Uterus (tissue), 3 donors: ENCODE measurements at regions not wholly inside any gene's neighbourhood (a gene's known extent, or its start where the extent isn't known, plus 50 kb on each side); places are given as distances from the start of the nearest gene placed in this dataset.

Source experiments
- DNase-seq, 2 donors: peaks; one replicate each; pipeline ENCODE4 v3.0.0-alpha.2; 2019 to 2020
- H3K27ac ChIP-seq, 2 donors: fragments of 200-600 bp; sonication (generic); 1 replicate in 1 of 2; 2 replicates in 1 of 2; pipeline ENCODE4 v1.5.1; 2016 to 2018
- H3K27me3 ChIP-seq, 2 donors: fragments of 200-600 bp; sonication (generic); one replicate each; pipeline ENCODE4 v1.5.1; 2018 to 2019; ENCODE audit warnings: control low read depth in 1 of 2
- H3K36me3 ChIP-seq, 2 donors: fragments of 200-600 bp; sonication (generic); one replicate each; pipeline ENCODE4 v1.5.1; 2019; ENCODE audit warnings: control low read depth in 1 of 2
- H3K4me1 ChIP-seq, 2 donors: fragments of 200-600 bp; sonication (generic); one replicate each; pipeline ENCODE4 v1.5.1; 2018 to 2019; ENCODE audit warnings: control low read depth in 1 of 2
- H3K4me3 ChIP-seq, 2 donors: fragments of 200-600 bp; sonication (generic); 1 replicate in 1 of 2; 2 replicates in 1 of 2; pipeline ENCODE4 v1.5.1; 2018 to 2019; ENCODE audit warnings: mild to moderate bottlenecking in 1 of 2
- H3K9me3 ChIP-seq, 2 donors: fragments of 200-600 bp; sonication (generic); one replicate each; pipeline ENCODE4 v1.5.1; 2019; ENCODE audit warnings: control low read depth in 1 of 2
- POLR2A ChIP-seq, 2 donors: fragments of 450-650 bp; IDR thresholded peaks; one replicate each; pipeline ENCODE4 v1.6.1; 2016; ENCODE audit warnings: antibody characterized with exemption in 2 of 2, mild to moderate bottlenecking in 1 of 2, moderate library complexity in 1 of 2
- intact Hi-C: fragments of 100-400 bp; cut with DNase I; formaldehyde crosslinking; loops from one replicate; pipeline ENCODE4 v1.15.1; 2023; ENCODE audit warnings: low total_unique reads
- TF ChIP-seq, protein P1 (sequence below), 4 experiments: fragments of 200-600 bp in 2 of 4; fragments of 450-650 bp in 2 of 4; sonication (generic) in 2 of 4; IDR thresholded peaks; one replicate each; pipeline ENCODE4 v1.5.1; 2016 to 2019; ENCODE audit warnings: antibody characterized with exemption in 4 of 4, mild to moderate bottlenecking in 2 of 4, moderate library complexity in 1 of 4
- donor health status: DM: yes; HTN: yes; CAD: no.

DNA sequence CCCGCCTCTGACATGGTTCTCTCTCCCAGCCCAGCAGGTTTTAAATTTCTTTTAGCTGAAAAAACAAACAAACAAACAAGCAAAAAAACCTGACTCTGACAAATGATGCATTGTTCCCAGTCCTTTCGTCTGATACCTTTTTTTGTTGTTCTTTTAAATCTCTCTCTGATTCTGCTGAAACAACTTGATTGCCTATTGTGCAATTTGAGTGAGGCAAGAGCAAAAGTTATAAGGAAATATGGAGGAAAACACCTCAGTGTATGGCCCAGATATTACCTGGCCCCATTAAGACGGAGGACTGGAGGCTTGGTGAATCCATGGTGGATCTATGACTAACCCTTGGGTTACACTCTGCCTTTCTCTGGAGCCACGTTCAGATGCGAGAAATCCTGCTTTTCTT lies 164.0 kb downstream of the MELK start:
- no peaks in the 10 kb centered on the region for H3K9me3 ChIP-seq
- intact Hi-C loops: no loop called here

GRCh38 chr9:36738318-36738976 lies 165.8 kb downstream of the MELK start:
- peaks cover 0 to 2% of the 10 kb centered on the region in 2 donors for H3K27me3 ChIP-seq
- H3K4me1 ChIP-seq: no peaks in the 10 kb centered on the region
- H3K9me3 ChIP-seq: no peaks in the 10 kb centered on the region
- no peak overlapping the region for H3K27ac ChIP-seq
- intact Hi-C loops: no loop called here
- no peaks in the 10 kb centered on the region for H3K36me3 ChIP-seq
- H3K4me3 ChIP-seq: no peak overlapping the region
- no peak for DNase-seq
- no peak for TF ChIP-seq POLR2A (IDR thresholded peaks at IDR 0.05)
- TF ChIP-seq, protein P1, sequence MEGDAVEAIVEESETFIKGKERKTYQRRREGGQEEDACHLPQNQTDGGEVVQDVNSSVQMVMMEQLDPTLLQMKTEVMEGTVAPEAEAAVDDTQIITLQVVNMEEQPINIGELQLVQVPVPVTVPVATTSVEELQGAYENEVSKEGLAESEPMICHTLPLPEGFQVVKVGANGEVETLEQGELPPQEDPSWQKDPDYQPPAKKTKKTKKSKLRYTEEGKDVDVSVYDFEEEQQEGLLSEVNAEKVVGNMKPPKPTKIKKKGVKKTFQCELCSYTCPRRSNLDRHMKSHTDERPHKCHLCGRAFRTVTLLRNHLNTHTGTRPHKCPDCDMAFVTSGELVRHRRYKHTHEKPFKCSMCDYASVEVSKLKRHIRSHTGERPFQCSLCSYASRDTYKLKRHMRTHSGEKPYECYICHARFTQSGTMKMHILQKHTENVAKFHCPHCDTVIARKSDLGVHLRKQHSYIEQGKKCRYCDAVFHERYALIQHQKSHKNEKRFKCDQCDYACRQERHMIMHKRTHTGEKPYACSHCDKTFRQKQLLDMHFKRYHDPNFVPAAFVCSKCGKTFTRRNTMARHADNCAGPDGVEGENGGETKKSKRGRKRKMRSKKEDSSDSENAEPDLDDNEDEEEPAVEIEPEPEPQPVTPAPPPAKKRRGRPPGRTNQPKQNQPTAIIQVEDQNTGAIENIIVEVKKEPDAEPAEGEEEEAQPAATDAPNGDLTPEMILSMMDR (IDR thresholded peaks at IDR 0.05): no peak

More for the DNA sequence above, 164.0 kb downstream of the MELK start:
- Histone ChIP-seq H3K27ac (no peak overlapping the region), H3K4me1 (no peaks in the 10 kb centered on the region), H3K36me3 (no peaks in the 10 kb centered on the region), H3K27me3 (peaks cover 0 to 2% of the 10 kb centered on the region in 2 donors), H3K4me3 (no peak overlapping the region)
- DNase-seq: no peak
- no peak for TF ChIP-seq POLR2A (IDR thresholded peaks at IDR 0.05)
- TF ChIP-seq, protein P1 (IDR thresholded peaks at IDR 0.05): no peak

DNA sequence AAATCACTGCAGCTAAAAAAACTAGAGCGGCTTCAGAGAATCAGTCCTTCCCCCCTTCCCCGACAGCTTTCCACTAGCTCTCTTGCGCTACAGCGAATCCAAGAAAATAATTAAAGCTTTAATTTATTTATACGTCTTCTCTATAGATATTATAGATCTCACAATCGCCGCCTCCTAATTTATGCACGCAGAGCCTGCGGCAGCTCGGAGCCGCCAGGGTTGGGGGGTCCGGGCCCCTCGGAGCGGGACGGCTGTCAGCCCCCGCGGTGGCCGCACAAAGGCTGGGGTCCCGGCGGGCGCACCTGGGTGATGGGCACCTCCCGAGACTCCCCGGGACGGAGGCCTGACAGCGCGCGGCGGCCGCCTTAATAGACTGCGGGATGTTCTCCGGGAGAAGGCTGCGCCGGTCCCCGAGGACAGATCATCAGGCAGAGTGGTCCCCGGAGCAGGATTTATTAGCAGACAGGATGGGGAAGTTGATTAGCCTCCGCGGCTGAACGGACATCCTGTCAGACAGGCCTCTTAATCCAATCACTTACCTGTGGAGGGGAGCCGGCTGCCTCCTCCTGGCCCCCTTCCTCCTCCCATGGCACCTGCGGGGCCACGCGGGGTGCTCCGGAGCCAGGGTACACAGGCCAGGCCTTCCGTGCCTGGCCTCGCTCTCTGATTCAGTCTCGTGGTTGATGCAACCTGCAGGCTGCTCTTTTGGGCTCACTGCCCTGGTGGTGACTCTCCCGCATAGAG lies 166.8 kb downstream of the MELK start:
- Histone ChIP-seq H3K4me1 (no peaks in the 10 kb centered on the region), H3K4me3 (no peak overlapping the region), H3K27ac (no peak overlapping the region), H3K36me3 (no peaks in the 10 kb centered on the region), H3K9me3 (no peaks in the 10 kb centered on the region), H3K27me3 (peaks cover 0 to 2% of the 10 kb centered on the region in 2 donors)
- DNase-seq: no peak
- intact Hi-C loops: no loop called here
- TF ChIP-seq POLR2A (IDR thresholded peaks at IDR 0.05): no peak
- TF ChIP-seq, protein P1 (IDR thresholded peaks at IDR 0.05): no peak

DNA sequence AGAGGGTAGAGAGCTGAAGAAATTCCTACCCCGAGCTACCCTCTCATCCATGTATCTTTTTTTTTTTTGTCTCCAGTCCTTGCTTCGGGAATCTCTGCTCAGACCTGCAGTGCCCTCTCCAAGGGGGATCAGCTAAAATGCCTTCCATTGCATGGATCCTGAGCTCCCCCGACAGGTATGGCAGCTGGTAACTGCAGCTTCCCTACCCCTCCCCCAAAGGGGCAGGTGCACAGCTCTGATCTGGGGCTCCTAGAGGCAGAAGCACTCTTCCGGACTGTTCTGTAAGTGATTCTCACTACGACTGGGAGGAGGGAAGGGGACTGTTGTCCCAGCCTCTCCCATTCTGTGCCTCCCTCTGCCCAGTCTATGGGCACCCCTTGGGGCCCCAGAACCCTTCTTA lies 169.6 kb downstream of the MELK start:
- no peaks in the 10 kb centered on the region for H3K9me3 ChIP-seq
- no peak overlapping the region for H3K27ac ChIP-seq
- no peaks in the 10 kb centered on the region for H3K4me1 ChIP-seq
- TF ChIP-seq, protein P1 (IDR thresholded peaks at IDR 0.05): no peak
- no peak for TF ChIP-seq POLR2A (IDR thresholded peaks at IDR 0.05)
- no peaks in the 10 kb centered on the region for H3K27me3 ChIP-seq
- intact Hi-C loops: no loop called here
- H3K4me3 ChIP-seq: no peak overlapping the region
- H3K36me3 ChIP-seq: no peaks in the 10 kb centered on the region
- no peak for DNase-seq

- H3K4me3 ChIP-seq: no peak overlapping the region
- H3K27ac ChIP-seq: no peak overlapping the region
- no peaks in the 10 kb centered on the region for H3K4me1 ChIP-seq
- H3K27me3 ChIP-seq: no peaks in the 10 kb centered on the region
- no peaks in the 10 kb centered on the region for H3K9me3 ChIP-seq
- TF ChIP-seq POLR2A (IDR thresholded peaks at IDR 0.05): no peak
- TF ChIP-seq, protein P1 (IDR thresholded peaks at IDR 0.05): no peak
- H3K36me3 ChIP-seq: no peaks in the 10 kb centered on the region
- intact Hi-C loops: no loop called here
- DNase-seq: no peak
These were observed 172.0 kb downstream of the MELK start for GRCh38 chr9:36744678-36745077.
